HAP-1 (cell line): ENCODE measurements at regions not wholly inside any gene's neighbourhood (a gene's known extent, or its start where the extent isn't known, plus 50 kb on each side); places are given as distances from the start of the nearest gene placed in this dataset.
A peak's percentile ranks its signal among the peaks of the same experiment; 100 is the strongest.

Experiments
- DNase-seq, 2 experiments: peaks; one replicate each; pipeline ENCODE4 v3.0.0-alpha.2; 2016 to 2020; ENCODE audit warnings: low spot score in 2 of 2
- H3K27me3 ChIP-seq: fragments of 250-450 bp; sonication (Bioruptor Pico); 2 replicates; pipeline ENCODE4 v1.5.1; 2020; ENCODE audit warnings: low read depth, mild to moderate bottlenecking, moderate library complexity
- H3K36me3 ChIP-seq: fragments of 250-450 bp; sonication (Bioruptor Pico); replicated peaks from 2 replicates; pipeline ENCODE4 v1.5.1; 2020; ENCODE audit warnings: mild to moderate bottlenecking
- H3K4me1 ChIP-seq: fragments of 250-450 bp; sonication (Bioruptor Pico); 2 replicates; pipeline ENCODE4 v1.5.1; 2020; ENCODE audit warnings: mild to moderate bottlenecking
- H3K4me3 ChIP-seq: fragments of 250-450 bp; sonication (Bioruptor Pico); 2 replicates; pipeline ENCODE4 v1.5.1; 2020; ENCODE audit warnings: mild to moderate bottlenecking, moderate library complexity
- H3K9me3 ChIP-seq: fragments of 250-450 bp; sonication (Bioruptor Pico); 2 replicates; pipeline ENCODE4 v1.5.1; 2020; ENCODE audit warnings: mild to moderate bottlenecking, moderate library complexity
- in situ Hi-C: fragments of 300-500 bp; cut with MboI; formaldehyde crosslinking; loops from 3 replicates; pipeline ENCODE4 v1.14.3; 2020; ENCODE audit warnings: low sequenced_read_pairs, inconsistent platforms, mixed read lengths

DNA sequence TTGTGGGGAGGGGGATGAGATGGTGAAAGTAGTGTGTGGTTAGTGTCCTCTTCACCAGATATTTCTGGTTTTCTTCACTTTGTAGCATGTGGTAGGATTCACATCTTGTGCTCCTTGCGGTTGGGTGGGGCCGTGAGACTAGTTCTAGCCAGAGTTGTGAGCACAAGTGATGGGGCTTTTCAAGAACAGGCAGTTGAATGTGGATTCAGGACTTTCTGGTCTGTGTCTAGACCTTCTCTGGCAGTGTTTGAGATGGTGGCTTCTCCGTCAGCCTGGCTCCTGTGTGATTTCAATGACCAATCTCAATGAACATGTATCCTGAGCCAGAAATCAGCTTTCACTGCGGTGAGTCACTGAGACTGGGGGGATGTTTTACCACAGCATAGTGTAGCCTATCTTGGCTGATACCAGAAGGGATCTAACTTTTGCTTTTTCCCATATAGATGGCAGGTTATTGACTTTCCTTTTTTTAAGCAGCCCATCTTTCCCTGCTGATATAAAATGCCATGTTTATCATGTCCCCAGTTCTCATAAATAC lies 82.6 kb downstream of the RPLP1 start:
- H3K4me1 ChIP-seq, result peaks cover 54% of the 10 kb centered on the region
- no peaks in the 10 kb centered on the region for H3K36me3 ChIP-seq
- H3K27me3 ChIP-seq, result no peaks in the 10 kb centered on the region
- in situ Hi-C loops, result no loop called here
- no peak overlapping the region for H3K4me3 ChIP-seq
- DNase-seq, result no peak
- no peaks in the 10 kb centered on the region for H3K9me3 ChIP-seq

DNA sequence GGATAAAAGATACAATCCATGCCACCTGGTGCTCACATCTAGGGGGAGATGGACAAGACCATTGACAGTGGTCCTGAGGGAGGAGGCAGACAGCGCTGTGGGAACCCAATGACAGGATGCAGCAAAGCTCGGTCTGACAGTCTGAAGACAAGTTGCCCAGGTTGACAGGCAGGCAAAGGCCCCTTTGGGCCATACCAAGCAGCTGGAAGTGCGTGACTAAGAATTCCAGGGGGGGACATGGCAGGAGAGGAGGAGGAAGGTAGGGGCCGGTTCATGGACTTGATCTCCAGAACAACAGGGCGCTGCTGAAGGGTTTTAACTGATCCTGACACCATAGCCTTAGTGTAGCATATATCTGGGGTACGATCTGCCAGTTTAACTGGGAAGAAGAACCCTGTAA lies 83.4 kb downstream of the RPLP1 start:
- Histone ChIP-seq H3K36me3 (no peaks in the 10 kb centered on the region), H3K9me3 (no peaks in the 10 kb centered on the region), H3K27me3 (no peaks in the 10 kb centered on the region), H3K4me3 (no peak overlapping the region), H3K4me1 (peaks cover 46% of the 10 kb centered on the region)
- in situ Hi-C loops, result no loop called here
- no peak for DNase-seq

DNA sequence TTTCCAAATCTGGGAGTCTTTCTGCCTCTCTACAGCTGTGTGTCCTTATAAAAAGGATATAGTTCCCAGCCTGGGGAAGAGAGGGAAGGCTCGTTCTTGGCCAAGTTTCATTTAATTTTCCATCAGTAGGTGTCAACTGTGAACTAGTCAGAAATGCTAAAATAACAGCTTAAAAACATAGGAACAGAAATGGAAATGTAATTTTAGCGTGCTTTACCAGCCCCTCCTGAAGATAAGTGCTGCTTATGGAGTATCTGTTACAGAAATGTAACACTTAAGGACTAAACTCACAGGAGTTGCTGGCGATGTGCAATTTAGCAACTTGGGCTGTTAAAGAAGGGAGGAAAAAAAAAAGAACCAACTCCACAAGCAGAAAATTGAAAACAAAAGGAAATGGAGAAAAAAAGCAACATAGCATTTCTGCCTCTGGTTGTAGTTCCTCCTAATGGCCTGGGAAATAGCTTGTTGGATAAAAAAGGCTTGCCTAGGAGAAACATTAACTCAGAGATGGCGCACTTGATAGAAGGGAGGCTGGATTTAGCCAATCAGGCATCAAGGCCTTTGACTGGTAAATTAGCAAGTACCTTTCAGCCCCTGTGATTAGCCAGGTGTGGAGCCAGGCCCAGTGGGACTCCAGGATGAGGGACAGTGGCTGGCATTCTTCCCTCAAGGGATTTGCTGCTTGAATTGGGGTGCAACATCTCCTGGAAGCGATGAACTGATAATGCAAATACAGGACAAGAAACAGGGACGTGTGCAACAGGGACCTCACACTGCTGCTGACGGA lies 84.3 kb downstream of the RPLP1 start:
- H3K27me3 ChIP-seq, result no peaks in the 10 kb centered on the region
- in situ Hi-C loops, result no loop called here
- no peaks in the 10 kb centered on the region for H3K36me3 ChIP-seq
- peaks cover 40% of the 10 kb centered on the region for H3K4me1 ChIP-seq
- no peaks in the 10 kb centered on the region for H3K9me3 ChIP-seq
- no peak for DNase-seq
- H3K4me3 ChIP-seq, result no peak overlapping the region

DNA sequence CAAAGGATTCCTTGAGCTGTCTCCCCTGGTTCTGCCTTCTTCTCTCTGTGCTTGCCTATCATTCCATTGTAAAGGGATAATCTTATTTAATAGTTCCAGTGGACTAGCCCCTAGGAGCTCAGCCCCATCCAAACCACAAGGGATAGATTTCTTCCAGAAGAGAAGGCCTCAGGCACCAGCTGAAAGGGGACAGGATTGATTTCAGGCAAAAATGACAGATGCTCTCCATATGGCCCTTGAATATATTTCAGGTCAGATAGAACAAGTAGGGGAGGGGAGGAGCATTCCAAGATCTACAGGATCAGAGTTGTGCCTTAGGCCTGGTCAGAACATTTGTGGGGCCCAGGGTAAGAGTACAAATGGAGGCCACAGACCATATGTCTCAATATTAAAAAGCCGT lies 85.3 kb downstream of the RPLP1 start:
- no peaks in the 10 kb centered on the region for H3K36me3 ChIP-seq
- peak; percentile 70 to 81 for DNase-seq
- in situ Hi-C loops, result no loop called here

DNA sequence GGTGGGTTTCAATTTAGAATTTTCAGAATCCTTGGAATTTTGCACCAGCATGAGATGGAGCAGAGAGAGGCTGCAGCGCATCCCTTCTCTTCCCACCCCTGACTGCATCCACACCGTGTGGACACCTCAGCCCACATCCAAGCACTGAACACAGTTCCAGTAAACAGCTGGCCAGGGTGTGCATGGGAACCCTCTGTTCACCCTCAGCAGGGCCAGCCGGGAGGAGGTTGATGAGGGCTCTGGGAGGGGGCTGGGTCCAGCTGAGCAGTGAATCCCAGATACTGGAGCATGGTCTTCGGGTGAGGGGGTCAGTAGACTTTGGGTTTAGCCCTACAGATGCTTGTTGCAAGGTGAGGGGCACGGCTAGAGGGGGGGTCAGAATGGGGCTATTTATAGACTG lies 85.8 kb downstream of the RPLP1 start:
- no peak for DNase-seq
- Histone ChIP-seq H3K9me3 (no peaks in the 10 kb centered on the region), H3K36me3 (no peaks in the 10 kb centered on the region), H3K27me3 (no peaks in the 10 kb centered on the region), H3K4me3 (no peak overlapping the region), H3K4me1 (peaks cover 27% of the 10 kb centered on the region)
- in situ Hi-C loops, result no loop called here

More for the DNA sequence above, 85.3 kb downstream of the RPLP1 start:
- Histone ChIP-seq H3K4me3 (no peak overlapping the region), H3K9me3 (no peaks in the 10 kb centered on the region), H3K4me1 (peaks cover 30% of the 10 kb centered on the region), H3K27me3 (no peaks in the 10 kb centered on the region)

DNA sequence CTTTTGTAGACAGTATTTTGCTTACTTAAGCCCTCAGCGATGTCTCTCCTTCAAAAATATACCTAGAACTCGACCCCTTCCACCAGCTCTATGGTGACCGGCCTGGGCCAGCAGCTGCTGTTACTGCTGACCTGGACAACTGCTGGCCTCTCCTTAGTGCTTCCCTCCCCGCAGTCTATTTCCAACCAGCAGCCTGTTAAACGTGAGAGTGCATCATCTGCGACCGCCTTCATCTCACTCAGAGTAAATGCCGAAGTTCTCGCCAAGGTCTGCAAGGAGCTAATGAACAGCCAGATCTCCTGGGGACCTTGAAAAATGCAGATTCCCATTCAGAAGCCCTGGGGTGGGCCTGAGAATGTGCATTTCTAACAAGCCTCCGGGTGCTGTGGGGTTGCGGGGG lies 86.7 kb downstream of the RPLP1 start:
- Histone ChIP-seq H3K9me3 (no peaks in the 10 kb centered on the region; the same call in none of the 2 replicates), H3K4me1 (peaks cover 29% of the 10 kb centered on the region), H3K36me3 (no peaks in the 10 kb centered on the region), H3K27me3 (no peaks in the 10 kb centered on the region), H3K4me3 (no peak overlapping the region)
- no peak for DNase-seq
- in situ Hi-C loops, result no loop called here

DNA sequence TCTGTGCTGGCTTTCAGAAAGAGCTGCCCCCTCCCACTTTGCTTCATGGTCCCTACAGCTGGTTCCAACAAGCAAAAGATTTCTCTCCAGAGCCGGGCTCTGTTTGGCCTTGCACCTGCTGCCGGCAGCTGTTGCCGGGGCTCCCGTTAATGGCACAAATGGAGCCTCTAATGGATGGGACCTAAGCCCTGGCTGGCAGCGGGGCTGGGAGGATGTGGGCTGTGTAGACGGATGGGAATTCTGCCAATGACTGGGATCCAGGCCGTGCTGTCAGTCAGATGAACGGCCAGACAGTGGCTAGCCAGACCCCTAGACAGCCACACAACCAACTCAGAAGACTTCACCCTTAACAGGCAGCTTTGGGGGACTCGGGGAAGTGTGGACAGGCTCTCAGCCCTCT lies 88.0 kb downstream of the RPLP1 start:
- DNase-seq, result no peak
- peaks cover 25% of the 10 kb centered on the region for H3K4me1 ChIP-seq
- no peak overlapping the region for H3K4me3 ChIP-seq
- no peaks in the 10 kb centered on the region for H3K27me3 ChIP-seq
- in situ Hi-C loops, result loop anchor here (10.0 kb wide), 1 partner anchor 56 kb away; no protein-coding TSS in a partner anchor
- H3K9me3 ChIP-seq, result no peaks in the 10 kb centered on the region; the same call in none of the 2 replicates
- H3K36me3 ChIP-seq, result no peaks in the 10 kb centered on the region

DNA sequence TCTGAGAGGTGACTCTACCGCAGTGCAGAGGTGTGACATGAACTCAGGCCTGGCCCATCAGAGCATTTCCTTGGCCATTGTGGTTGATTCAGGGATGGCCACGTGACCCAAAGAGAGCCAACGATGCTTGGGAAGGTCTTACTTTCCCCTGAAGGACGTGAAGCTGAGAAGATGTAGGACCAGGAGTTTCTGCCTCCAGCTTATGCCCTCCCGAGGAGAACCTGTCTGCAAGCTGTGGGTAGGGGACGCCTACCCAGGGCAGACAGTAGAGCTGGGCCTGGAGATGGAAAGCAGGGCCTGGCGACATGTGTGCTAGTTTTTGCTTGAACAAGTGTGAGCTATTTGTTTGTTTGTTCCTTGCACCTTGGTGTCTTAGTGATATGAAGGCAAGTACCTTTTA lies 89.4 kb downstream of the RPLP1 start:
- H3K36me3 ChIP-seq, result no peaks in the 10 kb centered on the region
- in situ Hi-C loops, result loop anchor here (10.0 kb wide), 1 partner anchor 57 kb away; no protein-coding TSS in a partner anchor
- no peaks in the 10 kb centered on the region; the same call in none of the 2 replicates for H3K9me3 ChIP-seq
- no peak for DNase-seq
- H3K4me3 ChIP-seq, result no peak overlapping the region
- H3K27me3 ChIP-seq, result no peaks in the 10 kb centered on the region
- H3K4me1 ChIP-seq, result peaks cover 21% of the 10 kb centered on the region

DNA sequence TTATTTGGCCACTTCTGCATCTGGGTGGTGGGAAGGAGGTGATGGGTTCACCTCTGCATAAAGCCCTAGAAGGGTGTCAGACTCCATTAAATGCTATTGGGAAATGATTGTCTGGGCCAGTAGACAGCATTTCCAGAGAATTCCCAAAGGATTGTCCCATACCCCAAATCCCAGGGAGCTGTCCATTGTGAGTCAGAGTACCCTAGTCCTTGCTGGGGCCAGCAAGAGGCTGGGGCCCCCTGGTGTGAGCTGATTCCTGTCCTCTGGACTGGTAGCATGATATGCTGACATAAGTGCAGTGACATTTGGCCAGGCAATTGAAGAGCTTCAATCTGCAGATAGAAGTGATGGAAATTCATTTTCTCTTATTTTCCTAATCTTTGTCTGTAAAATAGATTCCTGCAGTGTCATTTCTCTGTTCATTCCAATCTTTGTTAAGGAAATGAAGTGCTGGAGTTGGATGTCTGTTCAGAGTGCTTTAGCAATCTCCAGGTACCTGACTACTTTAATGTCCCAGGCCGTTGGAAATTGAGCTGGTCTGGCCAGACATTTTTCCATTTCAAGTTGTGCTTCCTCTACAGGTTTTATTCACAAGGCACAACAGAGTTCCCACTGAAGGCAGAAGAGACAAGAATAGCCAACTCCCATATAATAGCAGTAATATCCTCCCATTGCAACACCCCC lies 91.2 kb downstream of the RPLP1 start:
- no peaks in the 10 kb centered on the region; the same call in none of the 2 replicates for H3K9me3 ChIP-seq
- H3K4me1 ChIP-seq, result peaks cover 7% of the 10 kb centered on the region
- H3K4me3 ChIP-seq, result no peak overlapping the region
- no peaks in the 10 kb centered on the region for H3K27me3 ChIP-seq
- no peaks in the 10 kb centered on the region for H3K36me3 ChIP-seq
- no peak for DNase-seq
- in situ Hi-C loops, result loop anchor here (10.0 kb wide), 1 partner anchor 59 kb away; no protein-coding TSS in a partner anchor

DNA sequence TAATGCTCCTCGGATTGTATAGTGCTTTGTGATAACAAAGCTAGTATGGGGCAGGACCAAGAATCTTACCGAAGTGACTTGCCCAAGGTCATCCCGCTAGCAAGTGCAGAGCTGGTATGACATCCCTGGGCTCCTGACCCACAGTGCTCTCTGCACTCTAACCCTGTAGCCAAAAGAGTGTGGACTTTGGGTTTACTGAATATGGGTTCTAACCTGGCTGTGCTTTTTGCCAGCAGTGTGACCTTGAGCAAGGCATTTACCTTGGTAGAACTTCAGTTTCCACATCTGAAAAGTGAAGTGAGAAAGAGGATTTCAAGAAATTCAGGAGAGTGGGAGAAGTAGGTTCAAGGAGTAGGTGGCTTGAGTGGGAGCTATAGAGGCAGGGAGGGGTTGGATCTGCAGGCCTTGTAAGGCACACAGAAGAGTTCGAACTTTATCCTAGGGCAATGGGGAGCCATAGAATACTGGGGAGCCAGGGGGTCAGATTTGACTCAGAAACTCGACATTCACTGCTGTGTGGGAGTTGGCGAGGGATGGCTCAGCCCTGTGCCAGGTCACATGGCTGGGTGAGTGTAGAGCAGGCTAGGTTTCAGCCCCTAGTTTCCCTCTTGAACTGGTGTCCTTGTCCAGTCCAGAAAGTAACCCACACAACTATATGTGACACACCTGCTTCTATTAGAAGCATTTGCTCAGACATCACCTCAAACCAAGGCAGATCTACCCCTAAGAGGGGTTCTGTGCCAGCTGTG lies 91.9 kb downstream of the RPLP1 start:
- H3K4me1 ChIP-seq, result peaks cover 7% of the 10 kb centered on the region

DNA sequence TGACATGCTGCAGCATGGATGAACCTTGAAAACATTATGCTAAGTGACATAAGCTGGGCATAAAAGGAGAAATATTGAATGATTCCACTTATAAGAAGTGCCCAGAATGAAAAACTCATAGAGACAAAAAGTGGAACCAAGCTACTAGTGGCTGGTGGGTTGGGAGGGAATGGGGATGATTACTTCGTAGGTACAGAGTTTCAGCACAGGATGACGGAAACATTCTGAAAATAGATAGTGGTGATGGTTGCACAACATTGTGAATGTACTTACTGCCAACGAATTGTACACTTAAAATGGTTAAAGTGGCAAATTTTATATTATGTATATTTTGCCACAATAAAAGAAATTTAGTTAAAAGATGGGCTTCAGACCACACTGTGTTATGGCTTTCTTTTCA lies 93.6 kb downstream of the RPLP1 start:
- DNase-seq, result no peak
- no peaks in the 10 kb centered on the region for H3K27me3 ChIP-seq
- H3K36me3 ChIP-seq, result no peaks in the 10 kb centered on the region
- H3K4me1 ChIP-seq, result peaks cover 7% of the 10 kb centered on the region
- no peak overlapping the region for H3K4me3 ChIP-seq
- H3K9me3 ChIP-seq, result peaks cover 4% of the 10 kb centered on the region
- in situ Hi-C loops, result loop anchor here (10.0 kb wide), 1 partner anchor 61 kb away; no protein-coding TSS in a partner anchor

More for the DNA sequence above, 91.9 kb downstream of the RPLP1 start:
- DNase-seq, result no peak
- no peak overlapping the region for H3K4me3 ChIP-seq
- H3K36me3 ChIP-seq, result no peaks in the 10 kb centered on the region
- H3K9me3 ChIP-seq, result no peaks in the 10 kb centered on the region; the same call in none of the 2 replicates
- in situ Hi-C loops, result loop anchor here (10.0 kb wide), 1 partner anchor 60 kb away; no protein-coding TSS in a partner anchor
- no peaks in the 10 kb centered on the region for H3K27me3 ChIP-seq

DNA sequence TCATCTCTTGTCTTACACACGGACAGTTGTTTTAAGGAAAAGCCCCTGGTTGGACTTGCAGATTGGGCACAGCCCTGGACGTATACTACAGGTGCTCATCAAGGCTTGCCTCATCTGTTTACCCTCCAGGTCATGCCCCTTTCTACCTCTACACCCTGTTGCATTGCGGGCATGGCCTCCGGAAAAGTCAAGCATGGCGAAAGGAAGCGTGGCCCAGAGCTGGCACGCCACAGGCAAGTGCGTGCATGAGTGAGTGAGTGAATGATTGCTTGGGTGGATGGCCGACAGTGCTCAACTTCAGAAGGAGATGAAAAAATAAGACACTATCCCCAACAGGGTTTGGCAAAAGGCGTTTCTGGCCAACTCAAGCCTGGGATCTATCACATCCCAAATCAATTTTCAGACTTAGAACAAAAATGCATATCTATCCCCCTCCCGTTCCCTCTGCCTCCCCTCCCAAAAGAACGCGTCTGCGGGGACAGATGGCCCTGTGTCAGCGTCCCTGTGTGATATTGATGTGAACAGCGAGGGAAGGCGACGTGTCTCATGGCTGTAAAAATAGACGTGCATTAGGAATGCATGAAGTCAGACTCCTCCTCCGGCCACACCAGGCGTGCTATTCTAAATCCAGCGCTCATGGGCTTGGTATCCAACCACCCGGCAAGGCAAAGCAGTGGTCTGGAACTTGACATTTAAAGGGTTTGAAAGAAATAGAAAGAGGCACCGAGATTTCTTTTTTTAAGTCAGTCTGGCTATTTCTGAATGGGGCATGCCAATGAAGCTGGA lies 96.0 kb downstream of the RPLP1 start:
- H3K4me3 ChIP-seq, result no peak overlapping the region
- H3K9me3 ChIP-seq, result peaks cover 15% of the 10 kb centered on the region
- no peaks in the 10 kb centered on the region for H3K27me3 ChIP-seq
- in situ Hi-C loops, result loop anchor here (10.0 kb wide), 1 partner anchor 64 kb away; no protein-coding TSS in a partner anchor
- H3K4me1 ChIP-seq, result peaks cover 10% of the 10 kb centered on the region
- no peaks in the 10 kb centered on the region for H3K36me3 ChIP-seq
- no peak for DNase-seq
